Stomach (tissue), 8 donors: ENCODE measurements at regions not wholly inside any gene's neighbourhood (a gene's known extent, or its start where the extent isn't known, plus 50 kb on each side); places are given as distances from the start of the nearest gene placed in this dataset.

Experiments used
- DNase-seq, 2 donors: peaks; one replicate each; pipeline versions ENCODE4 v3.0.0 to v3.0.0-alpha.2; 2013 to 2019
- H3K27ac ChIP-seq, 5 donors: fragments of 200-600 bp in 4 of 5; sonication (generic) in 4 of 5; one replicate each; pipeline ENCODE4 v1.5.1; 2013 to 2019; ENCODE audit warnings: mild to moderate bottlenecking in 1 of 5, moderate library complexity in 1 of 5
- H3K27me3 ChIP-seq, 3 donors: fragments of 200-600 bp; sonication (generic); one replicate each; pipeline ENCODE4 v1.5.1; 2017 to 2019; ENCODE audit warnings: mixed run types in 1 of 3
- H3K36me3 ChIP-seq, 4 donors: fragments of 200-600 bp; sonication (generic); 1 replicate in 3 of 4; 2 replicates in 1 of 4; pipeline ENCODE4 v1.5.1; 2016 to 2019
- H3K4me1 ChIP-seq, 4 donors: fragments of 200-600 bp; sonication (generic); one replicate each; pipeline ENCODE4 v1.5.1; 2016 to 2019
- H3K4me3 ChIP-seq, 4 donors: fragments of 200-600 bp; sonication (generic) in 3 of 4; one replicate each; pipeline ENCODE4 v1.5.1; 2016 to 2019; ENCODE audit warnings: mild to moderate bottlenecking in 1 of 4
- H3K9me3 ChIP-seq, 4 donors: fragments of 200-600 bp; sonication (generic); one replicate each; pipeline ENCODE4 v1.5.1; 2016 to 2019
- EP300 ChIP-seq: sonication (generic); formaldehyde crosslinking; IDR thresholded peaks from one replicate; pipeline ENCODE4 v1.6.1; 2017; ENCODE audit warnings: antibody characterized with exemption
- POLR2A ChIP-seq, 4 donors: fragments of 450-650 bp; IDR thresholded peaks; one replicate each; pipeline ENCODE4 v1.6.1; 2016; ENCODE audit warnings: antibody characterized with exemption in 4 of 4, control low read depth in 2 of 4, mild to moderate bottlenecking in 1 of 4, moderate library complexity in 1 of 4
- POLR2AphosphoS5 ChIP-seq, 3 donors: sonication (generic); formaldehyde crosslinking; IDR thresholded peaks; one replicate each; pipeline ENCODE4 v1.6.1; 2016; ENCODE audit warnings: antibody characterized with exemption in 3 of 3
- WGBS, 5 donors: extraction: QIAGEN DNeasy Blood & Tissue Kit in 3 of 5; methylation state at CpG; one replicate each; pipeline versions ENCODE4 v1.1.5 to v1.1.7; 2013 to 2018; 5-methylcytosine and 5-hydroxymethylcytosine counted together
- intact Hi-C: fragments of 100-400 bp; cut with DNase I; formaldehyde crosslinking; loops from one replicate; pipeline ENCODE4 v1.15.1; 2023; ENCODE audit warnings: low total_unique reads
- TF ChIP-seq, protein P1 (sequence below), 7 experiments: fragments of 450-650 bp in 4 of 7; fragments of 200-600 bp in 3 of 7; sonication (generic) in 3 of 7; IDR thresholded peaks; one replicate each; pipeline ENCODE4 v1.5.1; 2016 to 2019; ENCODE audit warnings: antibody characterized with exemption in 7 of 7, control low read depth in 2 of 7, mild to moderate bottlenecking in 1 of 7
- donor health status: healthy with polysubstance abuse.
- donor health status: Bipolar disorder and iron deficiency.
- donor health status: healthy.

- intact Hi-C loops, result no loop called here
- DNase-seq, result no peak
- TF ChIP-seq, protein P1, sequence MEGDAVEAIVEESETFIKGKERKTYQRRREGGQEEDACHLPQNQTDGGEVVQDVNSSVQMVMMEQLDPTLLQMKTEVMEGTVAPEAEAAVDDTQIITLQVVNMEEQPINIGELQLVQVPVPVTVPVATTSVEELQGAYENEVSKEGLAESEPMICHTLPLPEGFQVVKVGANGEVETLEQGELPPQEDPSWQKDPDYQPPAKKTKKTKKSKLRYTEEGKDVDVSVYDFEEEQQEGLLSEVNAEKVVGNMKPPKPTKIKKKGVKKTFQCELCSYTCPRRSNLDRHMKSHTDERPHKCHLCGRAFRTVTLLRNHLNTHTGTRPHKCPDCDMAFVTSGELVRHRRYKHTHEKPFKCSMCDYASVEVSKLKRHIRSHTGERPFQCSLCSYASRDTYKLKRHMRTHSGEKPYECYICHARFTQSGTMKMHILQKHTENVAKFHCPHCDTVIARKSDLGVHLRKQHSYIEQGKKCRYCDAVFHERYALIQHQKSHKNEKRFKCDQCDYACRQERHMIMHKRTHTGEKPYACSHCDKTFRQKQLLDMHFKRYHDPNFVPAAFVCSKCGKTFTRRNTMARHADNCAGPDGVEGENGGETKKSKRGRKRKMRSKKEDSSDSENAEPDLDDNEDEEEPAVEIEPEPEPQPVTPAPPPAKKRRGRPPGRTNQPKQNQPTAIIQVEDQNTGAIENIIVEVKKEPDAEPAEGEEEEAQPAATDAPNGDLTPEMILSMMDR (IDR thresholded peaks at IDR 0.05), result no peak
- TF ChIP-seq POLR2AphosphoS5 (IDR thresholded peaks at IDR 0.05), result no peak
- TF ChIP-seq POLR2A (IDR thresholded peaks at IDR 0.05), result no peak
- no peak for TF ChIP-seq EP300
- no peaks in the 10 kb centered on the region for H3K4me1 ChIP-seq
- no peaks in the 10 kb centered on the region for H3K27me3 ChIP-seq
- no peaks in the 10 kb centered on the region for H3K36me3 ChIP-seq
- no peak overlapping the region for H3K4me3 ChIP-seq
- 84 to 97% (median 93%) methylated on average over 2 of the region's 2 CpGs for WGBS, 5 donors
- no peaks in the 10 kb centered on the region for H3K9me3 ChIP-seq
- H3K27ac ChIP-seq, result no peak overlapping the region
These were observed 417.5 kb upstream of the OPRM1 start for GRCh38 chr6:153621491-153621890.

DNA sequence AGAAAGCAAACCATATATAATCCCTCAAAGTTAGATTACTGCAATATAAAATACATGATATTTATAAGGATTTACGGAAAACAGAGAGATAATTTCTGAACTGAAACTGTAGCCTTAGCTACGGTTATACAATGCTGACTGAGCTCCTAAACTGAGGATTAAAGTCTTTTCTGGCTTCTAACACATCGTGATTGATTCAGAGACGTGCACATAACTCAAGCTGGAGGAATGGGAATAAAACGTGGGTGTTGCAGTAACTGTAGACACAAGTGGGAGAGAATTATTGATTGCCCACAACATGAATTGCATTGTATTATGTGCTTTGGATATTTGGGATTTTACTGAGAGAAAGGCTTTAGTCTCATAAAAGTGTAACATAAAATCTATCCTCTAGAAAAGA is 418.0 kb upstream of the OPRM1 start:
- TF ChIP-seq EP300, result no peak
- TF ChIP-seq POLR2AphosphoS5 (IDR thresholded peaks at IDR 0.05), result no peak
- no peak for TF ChIP-seq POLR2A (IDR thresholded peaks at IDR 0.05)
- TF ChIP-seq, protein P1 (IDR thresholded peaks at IDR 0.05), result no peak
- H3K27me3 ChIP-seq, result no peaks in the 10 kb centered on the region
- WGBS, 5 donors, result 53 to 74% (median 65%) methylated on average over 5 of the region's 5 CpGs
- H3K4me1 ChIP-seq, result no peaks in the 10 kb centered on the region
- no peak overlapping the region for H3K4me3 ChIP-seq
- intact Hi-C loops, result no loop called here
- H3K27ac ChIP-seq, result no peak overlapping the region
- H3K36me3 ChIP-seq, result no peaks in the 10 kb centered on the region
- no peaks in the 10 kb centered on the region for H3K9me3 ChIP-seq
- DNase-seq, result no peak

DNA sequence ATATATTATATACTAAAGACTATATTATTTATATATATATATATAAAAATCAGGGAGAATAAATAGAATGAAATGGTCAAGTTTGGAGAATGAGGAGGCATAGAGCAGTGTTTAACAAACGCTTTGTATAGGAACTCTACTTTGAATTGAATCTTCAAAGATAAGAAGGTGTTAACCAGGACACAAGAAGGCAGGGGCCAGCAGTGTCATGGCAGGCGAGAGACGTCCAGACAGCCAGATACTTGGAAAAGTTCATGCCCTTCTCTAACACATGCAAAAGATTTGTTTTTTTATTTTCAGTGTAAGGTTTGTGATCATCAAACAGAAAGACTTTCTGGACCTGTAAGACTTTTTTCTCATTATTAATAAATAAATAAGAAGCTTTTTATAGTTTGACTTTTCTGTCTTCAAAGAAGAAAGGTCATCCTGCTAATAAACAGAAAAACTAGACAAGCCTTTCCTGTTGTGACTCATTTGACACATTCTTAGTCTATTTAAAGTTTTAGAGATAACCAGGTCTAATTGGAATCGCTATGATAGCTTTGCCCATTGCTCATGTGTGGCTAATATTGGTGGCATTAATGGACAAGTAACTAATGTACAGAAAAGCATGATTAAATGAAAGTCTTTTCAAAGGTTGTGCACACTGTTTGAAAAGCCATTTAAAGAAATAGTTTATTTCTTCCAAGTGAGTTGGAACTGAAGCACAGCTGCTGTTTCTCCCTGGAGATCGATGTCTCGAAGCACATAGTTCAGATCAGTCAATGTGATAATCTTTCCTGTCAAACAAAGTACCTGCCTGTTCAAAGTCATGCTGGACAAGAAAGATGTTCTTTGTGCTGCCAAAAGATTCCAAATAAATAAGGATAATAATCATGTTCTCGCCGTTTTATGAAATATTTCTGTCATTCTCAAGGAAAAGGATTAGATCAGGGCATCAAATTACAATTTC is 420.4 kb upstream of the OPRM1 start:
- no peak overlapping the region for H3K27ac ChIP-seq
- WGBS, 5 donors, result 31 to 39% (median 32%) methylated on average over 8 of the region's 8 CpGs
- no peaks in the 10 kb centered on the region for H3K27me3 ChIP-seq
- H3K9me3 ChIP-seq, result no peaks in the 10 kb centered on the region
- TF ChIP-seq POLR2A (IDR thresholded peaks at IDR 0.05) (no peak), EP300 (no peak), POLR2AphosphoS5 (IDR thresholded peaks at IDR 0.05) (no peak)
- TF ChIP-seq, protein P1 (IDR thresholded peaks at IDR 0.05), result no peak
- no peak for DNase-seq
- intact Hi-C loops, result no loop called here
- no peak overlapping the region for H3K4me3 ChIP-seq
- no peaks in the 10 kb centered on the region for H3K4me1 ChIP-seq
- H3K36me3 ChIP-seq, result no peaks in the 10 kb centered on the region

GRCh38 chr6:153616506-153616905 is 422.5 kb upstream of the OPRM1 start:
- no peaks in the 10 kb centered on the region for H3K4me1 ChIP-seq
- intact Hi-C loops, result no loop called here
- no peaks in the 10 kb centered on the region for H3K27me3 ChIP-seq
- no peak for DNase-seq
- H3K9me3 ChIP-seq, result no peaks in the 10 kb centered on the region
- TF ChIP-seq, protein P1 (IDR thresholded peaks at IDR 0.05), result no peak
- no peak for TF ChIP-seq POLR2AphosphoS5 (IDR thresholded peaks at IDR 0.05)
- TF ChIP-seq POLR2A (IDR thresholded peaks at IDR 0.05), result no peak
- no peak for TF ChIP-seq EP300
- WGBS, 5 donors, result 63 to 71% (median 66%) methylated on average over 6 of the region's 6 CpGs
- no peak overlapping the region for H3K4me3 ChIP-seq
- H3K27ac ChIP-seq, result no peak overlapping the region
- H3K36me3 ChIP-seq, result no peaks in the 10 kb centered on the region
